GM19240 (cell line): ENCODE measurements at regions not wholly inside any gene's neighbourhood (a gene's known extent, or its start where the extent isn't known, plus 50 kb on each side); places are given as distances from the start of the nearest gene placed in this dataset.
"Not testable (repeated sequence)": the region's sequence is repeated elsewhere in the genome, so short reads cannot be mapped to it uniquely, and the experiment has no call there.

Source experiments
- DNase-seq: peaks from one replicate; pipeline ENCODE4 v3.0.0; 2011; ENCODE audit warnings: low spot score; ENCODE audit not compliant: insufficient read length

- no peak for DNase-seq
Observed at GRCh38 chr16:86951831-86952598, 365.2 kb downstream of the C16orf95 start.

GRCh38 chr16:86952769-86953168 is 364.4 kb downstream of the C16orf95 start:
- no peak for DNase-seq

GRCh38 chr16:86953631-86954391 is 363.4 kb downstream of the C16orf95 start:
- DNase-seq = no peak

- DNase-seq = no peak
Observed at GRCh38 chr16:86955136-86955855, 361.9 kb downstream of the C16orf95 start.

- DNase-seq = no peak
Observed at GRCh38 chr16:86956437-86956836, 360.8 kb downstream of the C16orf95 start.

GRCh38 chr16:86957662-86958198 is 359.5 kb downstream of the C16orf95 start:
- DNase-seq = not testable (repeated sequence)

- no peak for DNase-seq
Observed at GRCh38 chr16:86958423-86958822, 358.8 kb downstream of the C16orf95 start.

- DNase-seq = no peak
Observed at GRCh38 chr16:86959091-86959651, 358.0 kb downstream of the C16orf95 start.

GRCh38 chr16:86959729-86960128 is 357.5 kb downstream of the C16orf95 start:
- DNase-seq = no peak

GRCh38 chr16:86960266-86960665 is 356.9 kb downstream of the C16orf95 start:
- no peak for DNase-seq

- no peak for DNase-seq
Observed at GRCh38 chr16:86961171-86961601, 356.0 kb downstream of the C16orf95 start.

GRCh38 chr16:86962259-86962658 is 354.9 kb downstream of the C16orf95 start:
- DNase-seq = no peak

- no peak for DNase-seq
Observed at GRCh38 chr16:86962913-86963312, 354.3 kb downstream of the C16orf95 start.

GRCh38 chr16:86963600-86964575 is 353.3 kb downstream of the C16orf95 start:
- no peak for DNase-seq

- no peak for DNase-seq
Observed at GRCh38 chr16:86964796-86965241, 352.4 kb downstream of the C16orf95 start.

GRCh38 chr16:86965331-86965730 is 351.9 kb downstream of the C16orf95 start:
- no peak for DNase-seq

GRCh38 chr16:86965840-86966550 is 351.2 kb downstream of the C16orf95 start:
- no peak for DNase-seq

- DNase-seq = no peak
Observed at GRCh38 chr16:86966777-86967176, 350.4 kb downstream of the C16orf95 start.

- no peak for DNase-seq
Observed at GRCh38 chr16:86968866-86969265, 348.3 kb downstream of the C16orf95 start.
